HepG2 (cell line): ENCODE measurements at regions not wholly inside any gene's neighbourhood (a gene's known extent, or its start where the extent isn't known, plus 50 kb on each side); places are given as distances from the start of the nearest gene placed in this dataset.

Source experiments
- ATAC-seq: fragments of 200-7000 bp; cut with Tn5 transposase; 3 replicates; pipeline ENCODE4 v1.9.1; 2020; ENCODE audit warnings: mild to moderate bottlenecking, moderate library complexity
- BruUV-seq: library from RNA; stranded (reverse); fragments of 400-500 nt; replicated peaks from 2 replicates; lab custom pipeline; 2021; lab: Mats Ljungman, UMichigan
- CTCF ChIA-PET: fragments of 300-600 bp; formaldehyde crosslinking; extraction: SDS; loops from one replicate; lab custom pipeline; 2021; ENCODE audit warnings: low total read pairs, inconsistent platforms, low intra/inter-chr PET ratio; lab: Yijun Ruan, JAX
- POLR2A ChIA-PET: fragments of 350-600 bp; sonication (Branson Sonifier 250); formaldehyde crosslinking; loops from one replicate; lab custom pipeline; 2020; ENCODE audit warnings: antibody characterized with exemption, inconsistent platforms; lab: Yijun Ruan, JAX
- DNase-seq: peaks from one replicate; pipeline ENCODE4 v3.0.0-alpha.2; 2015; ENCODE audit warnings: low spot score
- FAIRE-seq: peaks from 3 replicates; lab custom pipeline; 2011; peaks lifted over from hg19 to GRCh38; lab: Jason Lieb, UNC
- H2AFZ ChIP-seq: one replicate; pipeline ENCODE4 v1.6.1; 2011; ENCODE audit warnings: low read length, inconsistent platforms
- H3K27ac ChIP-seq: fragments of 300-600 bp; 3 replicates; pipeline ENCODE4 v1.8.0; 2011; ENCODE audit warnings: mixed run types, mild to moderate bottlenecking, mixed read lengths, low read length, inconsistent platforms; ENCODE audit not compliant: insufficient read depth; ENCODE audit errors: extremely low read length
- H3K27me3 ChIP-seq, 2 experiments: fragments of 200-600 bp in 1 of 2; 2 replicates in 1 of 2; 3 replicates in 1 of 2; pipeline versions ENCODE4 v1.6.0 to v1.8.0; 2011; ENCODE audit warnings: low read length in 2 of 2, mild to moderate bottlenecking in 2 of 2, moderate library complexity in 2 of 2, inconsistent platforms in 1 of 2; ENCODE audit not compliant: insufficient read depth in 2 of 2, control insufficient read depth in 1 of 2
- H3K36me3 ChIP-seq, 2 experiments: fragments of 200-600 bp in 1 of 2; replicated peaks in 1 of 2; 2 replicates in 1 of 2; 3 replicates in 1 of 2; pipeline versions ENCODE4 v1.5.1 to v1.8.0; 2011; ENCODE audit warnings: low read length in 2 of 2, inconsistent platforms in 1 of 2; ENCODE audit not compliant: insufficient read depth in 2 of 2, control insufficient read depth in 1 of 2
- H3K4me1 ChIP-seq: 2 replicates; pipeline ENCODE4 v1.5.1; 2012; ENCODE audit warnings: low read length, inconsistent platforms; ENCODE audit not compliant: insufficient read depth
- H3K4me2 ChIP-seq: 2 replicates; pipeline ENCODE4 v1.6.0; 2011; ENCODE audit warnings: low read depth, low read length, inconsistent platforms
- H3K4me3 ChIP-seq, 3 experiments: fragments of 200-600 bp in 1 of 3; sonication (generic), shearing (Covaris generic) in 1 of 3; replicated peaks in 1 of 3; 2 replicates each; pipeline ENCODE4 v1.5.1; 2011 to 2016; ENCODE audit warnings: low read length in 3 of 3, inconsistent platforms in 2 of 3, low read depth in 2 of 3, mild to moderate bottlenecking in 2 of 3, control low read depth in 1 of 3, mixed read lengths in 1 of 3; ENCODE audit not compliant: insufficient read depth in 1 of 3
- H3K79me2 ChIP-seq: one replicate; pipeline ENCODE4 v1.6.1; 2011; ENCODE audit warnings: low read length, inconsistent platforms; ENCODE audit not compliant: insufficient read depth
- H3K9ac ChIP-seq: 2 replicates; pipeline ENCODE4 v1.6.0; 2011; ENCODE audit warnings: mild to moderate bottlenecking, low read depth, low read length, inconsistent platforms; ENCODE audit not compliant: insufficient read depth
- H3K9me3 ChIP-seq: 2 replicates; pipeline ENCODE4 v1.5.1; 2012; ENCODE audit warnings: mild to moderate bottlenecking, low read length
- H4K20me1 ChIP-seq: 2 replicates; pipeline ENCODE4 v1.6.0; 2011; ENCODE audit warnings: inconsistent platforms, mild to moderate bottlenecking, low read length, moderate library complexity; ENCODE audit not compliant: insufficient read depth
- BHLHE40 ChIP-seq: IDR thresholded peaks from 2 replicates; pipeline ENCODE4 v1.6.1; 2011; ENCODE audit warnings: low read length, improper control_type of control experiment
- CCDC6 ChIP-seq: sonication (generic); formaldehyde crosslinking; IDR thresholded peaks from 2 replicates; pipeline ENCODE4 v1.8.1; 2022; ENCODE audit warnings: mild to moderate bottlenecking, missing genetic modification reagents, moderate library complexity
- HOXA7 ChIP-seq: sonication (generic); formaldehyde crosslinking; IDR thresholded peaks from 2 replicates; pipeline ENCODE4 v1.8.1; 2022; ENCODE audit warnings: mild to moderate bottlenecking, missing genetic modification reagents, moderate library complexity
- POLR2AphosphoS2 ChIP-seq: IDR thresholded peaks from 2 replicates; pipeline ENCODE4 v1.6.1; 2011; ENCODE audit warnings: low read depth, low read length, improper control_type of control experiment
- WIZ ChIP-seq: sonication (generic); formaldehyde crosslinking; IDR thresholded peaks from 2 replicates; pipeline ENCODE4 v1.5.1; 2020; ENCODE audit warnings: mild to moderate bottlenecking, missing genetic modification reagents
- ZNF124 ChIP-seq: sonication (generic); formaldehyde crosslinking; IDR thresholded peaks from 2 replicates; pipeline ENCODE4 v1.4.0; 2020; ENCODE audit warnings: missing genetic modification reagents
- WGBS: methylation state at CpG from one replicate; pipeline ENCODE4 v1.1.6; 2017; ENCODE audit warnings: low lambda C conversion rate; 5-methylcytosine and 5-hydroxymethylcytosine counted together
- in situ Hi-C: cut with HindIII; loops from 2 replicates; pipeline ENCODE4 v1.10.0; 2017; ENCODE audit warnings: low pct_unique_long_range_greater_than_20kb; ENCODE audit not compliant: extremely low pct_ligation_motif_present
- intact Hi-C: fragments of 100-400 bp; cut with micrococcal nuclease; formaldehyde crosslinking; loops from one replicate; pipeline ENCODE4 v1.10.0; 2022; ENCODE audit not compliant: unreplicated experiment
- TF ChIP-seq, protein P1 (sequence below): sonication (generic); formaldehyde crosslinking; IDR thresholded peaks from 2 replicates; pipeline ENCODE4 v1.4.0; 2020; ENCODE audit warnings: missing genetic modification reagents
- TF ChIP-seq, protein P2 (sequence below): sonication (generic); formaldehyde crosslinking; IDR thresholded peaks from 2 replicates; pipeline ENCODE4 v1.5.1; 2020; ENCODE audit warnings: missing genetic modification reagents, mild to moderate bottlenecking, borderline replicate concordance
- TF ChIP-seq, protein P3 (sequence below): sonication (generic); formaldehyde crosslinking; IDR thresholded peaks from 2 replicates; pipeline ENCODE4 v1.4.0; 2020; ENCODE audit warnings: missing genetic modification reagents

DNA sequence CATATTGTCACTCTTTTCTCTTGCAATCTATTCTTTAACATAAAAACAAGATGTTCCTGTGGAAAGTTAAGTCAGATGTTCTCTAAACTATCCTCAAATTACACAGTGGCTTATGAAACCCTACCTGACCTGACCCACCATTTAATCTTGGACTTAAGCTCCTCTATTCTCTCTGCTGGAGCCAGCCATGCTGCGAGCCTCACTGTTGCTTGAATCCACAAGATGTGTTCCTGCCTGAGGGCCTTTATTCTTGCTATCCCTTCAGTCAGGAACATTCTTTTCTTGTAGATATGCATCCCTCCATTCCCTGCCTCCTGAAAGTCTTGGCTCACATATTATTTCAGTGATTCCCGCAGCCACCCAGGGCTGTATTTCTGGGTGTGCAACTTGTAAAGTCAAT lies 283.2 kb downstream of the EPHA7 start:
- ATAC-seq = no peak
- no peak overlapping the region for H3K9ac ChIP-seq
- POLR2A ChIA-PET = no interaction called here
- H3K27me3 ChIP-seq = no peaks in the 10 kb centered on the region
- H4K20me1 ChIP-seq = no peaks in the 10 kb centered on the region
- DNase-seq = no peak
- H3K4me2 ChIP-seq = no peak overlapping the region
- BruUV-seq = no TSS peak
- no peak overlapping the region for H3K4me3 ChIP-seq
- WGBS = 0% methylated on average over 2 of the region's 2 CpGs
- no peak for FAIRE-seq
- intact Hi-C loops (no loop called here), in situ Hi-C loops (no loop called here)
- CTCF ChIA-PET = no interaction called here
- H3K4me1 ChIP-seq = no peaks in the 10 kb centered on the region
- no peaks in the 10 kb centered on the region for H3K79me2 ChIP-seq
- no peaks in the 10 kb centered on the region for H3K36me3 ChIP-seq
- no peak overlapping the region for H2AFZ ChIP-seq
- H3K27ac ChIP-seq = no peak overlapping the region
- TF ChIP-seq BHLHE40 (no peak), WIZ (CRISPR knock-in tag) (no peak), HOXA7 (CRISPR knock-in tag) (no peak), CCDC6 (no peak), POLR2AphosphoS2 (no peak), ZNF124 (CRISPR knock-in tag) (no peak)
- TF ChIP-seq, protein P1, sequence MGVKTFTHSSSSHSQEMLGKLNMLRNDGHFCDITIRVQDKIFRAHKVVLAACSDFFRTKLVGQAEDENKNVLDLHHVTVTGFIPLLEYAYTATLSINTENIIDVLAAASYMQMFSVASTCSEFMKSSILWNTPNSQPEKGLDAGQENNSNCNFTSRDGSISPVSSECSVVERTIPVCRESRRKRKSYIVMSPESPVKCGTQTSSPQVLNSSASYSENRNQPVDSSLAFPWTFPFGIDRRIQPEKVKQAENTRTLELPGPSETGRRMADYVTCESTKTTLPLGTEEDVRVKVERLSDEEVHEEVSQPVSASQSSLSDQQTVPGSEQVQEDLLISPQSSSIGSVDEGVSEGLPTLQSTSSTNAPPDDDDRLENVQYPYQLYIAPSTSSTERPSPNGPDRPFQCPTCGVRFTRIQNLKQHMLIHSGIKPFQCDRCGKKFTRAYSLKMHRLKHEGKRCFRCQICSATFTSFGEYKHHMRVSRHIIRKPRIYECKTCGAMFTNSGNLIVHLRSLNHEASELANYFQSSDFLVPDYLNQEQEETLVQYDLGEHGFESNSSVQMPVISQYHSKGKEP (CRISPR knock-in tag) = no peak
- TF ChIP-seq, protein P2, sequence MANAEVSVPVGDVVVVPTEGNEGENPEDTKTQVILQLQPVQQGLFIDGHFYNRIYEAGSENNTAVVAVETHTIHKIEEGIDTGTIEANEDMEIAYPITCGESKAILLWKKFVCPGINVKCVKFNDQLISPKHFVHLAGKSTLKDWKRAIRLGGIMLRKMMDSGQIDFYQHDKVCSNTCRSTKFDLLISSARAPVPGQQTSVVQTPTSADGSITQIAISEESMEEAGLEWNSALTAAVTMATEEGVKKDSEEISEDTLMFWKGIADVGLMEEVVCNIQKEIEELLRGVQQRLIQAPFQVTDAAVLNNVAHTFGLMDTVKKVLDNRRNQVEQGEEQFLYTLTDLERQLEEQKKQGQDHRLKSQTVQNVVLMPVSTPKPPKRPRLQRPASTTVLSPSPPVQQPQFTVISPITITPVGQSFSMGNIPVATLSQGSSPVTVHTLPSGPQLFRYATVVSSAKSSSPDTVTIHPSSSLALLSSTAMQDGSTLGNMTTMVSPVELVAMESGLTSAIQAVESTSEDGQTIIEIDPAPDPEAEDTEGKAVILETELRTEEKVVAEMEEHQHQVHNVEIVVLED (CRISPR knock-in tag) = no peak
- TF ChIP-seq, protein P3, sequence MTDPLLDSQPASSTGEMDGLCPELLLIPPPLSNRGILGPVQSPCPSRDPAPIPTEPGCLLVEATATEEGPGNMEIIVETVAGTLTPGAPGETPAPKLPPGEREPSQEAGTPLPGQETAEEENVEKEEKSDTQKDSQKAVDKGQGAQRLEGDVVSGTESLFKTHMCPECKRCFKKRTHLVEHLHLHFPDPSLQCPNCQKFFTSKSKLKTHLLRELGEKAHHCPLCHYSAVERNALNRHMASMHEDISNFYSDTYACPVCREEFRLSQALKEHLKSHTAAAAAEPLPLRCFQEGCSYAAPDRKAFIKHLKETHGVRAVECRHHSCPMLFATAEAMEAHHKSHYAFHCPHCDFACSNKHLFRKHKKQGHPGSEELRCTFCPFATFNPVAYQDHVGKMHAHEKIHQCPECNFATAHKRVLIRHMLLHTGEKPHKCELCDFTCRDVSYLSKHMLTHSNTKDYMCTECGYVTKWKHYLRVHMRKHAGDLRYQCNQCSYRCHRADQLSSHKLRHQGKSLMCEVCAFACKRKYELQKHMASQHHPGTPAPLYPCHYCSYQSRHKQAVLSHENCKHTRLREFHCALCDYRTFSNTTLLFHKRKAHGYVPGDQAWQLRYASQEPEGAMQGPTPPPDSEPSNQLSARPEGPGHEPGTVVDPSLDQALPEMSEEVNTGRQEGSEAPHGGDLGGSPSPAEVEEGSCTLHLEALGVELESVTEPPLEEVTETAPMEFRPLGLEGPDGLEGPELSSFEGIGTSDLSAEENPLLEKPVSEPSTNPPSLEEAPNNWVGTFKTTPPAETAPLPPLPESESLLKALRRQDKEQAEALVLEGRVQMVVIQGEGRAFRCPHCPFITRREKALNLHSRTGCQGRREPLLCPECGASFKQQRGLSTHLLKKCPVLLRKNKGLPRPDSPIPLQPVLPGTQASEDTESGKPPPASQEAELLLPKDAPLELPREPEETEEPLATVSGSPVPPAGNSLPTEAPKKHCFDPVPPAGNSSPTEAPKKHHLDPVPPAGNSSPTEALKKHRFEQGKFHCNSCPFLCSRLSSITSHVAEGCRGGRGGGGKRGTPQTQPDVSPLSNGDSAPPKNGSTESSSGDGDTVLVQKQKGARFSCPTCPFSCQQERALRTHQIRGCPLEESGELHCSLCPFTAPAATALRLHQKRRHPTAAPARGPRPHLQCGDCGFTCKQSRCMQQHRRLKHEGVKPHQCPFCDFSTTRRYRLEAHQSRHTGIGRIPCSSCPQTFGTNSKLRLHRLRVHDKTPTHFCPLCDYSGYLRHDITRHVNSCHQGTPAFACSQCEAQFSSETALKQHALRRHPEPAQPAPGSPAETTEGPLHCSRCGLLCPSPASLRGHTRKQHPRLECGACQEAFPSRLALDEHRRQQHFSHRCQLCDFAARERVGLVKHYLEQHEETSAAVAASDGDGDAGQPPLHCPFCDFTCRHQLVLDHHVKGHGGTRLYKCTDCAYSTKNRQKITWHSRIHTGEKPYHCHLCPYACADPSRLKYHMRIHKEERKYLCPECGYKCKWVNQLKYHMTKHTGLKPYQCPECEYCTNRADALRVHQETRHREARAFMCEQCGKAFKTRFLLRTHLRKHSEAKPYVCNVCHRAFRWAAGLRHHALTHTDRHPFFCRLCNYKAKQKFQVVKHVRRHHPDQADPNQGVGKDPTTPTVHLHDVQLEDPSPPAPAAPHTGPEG (CRISPR knock-in tag) = no peak
- H3K9me3 ChIP-seq = no peaks in the 10 kb centered on the region
